Loucy (cell line): ENCODE measurements at regions not wholly inside any gene's neighbourhood (a gene's known extent, or its start where the extent isn't known, plus 50 kb on each side); places are given as distances from the start of the nearest gene placed in this dataset.

Experiments used
- H2AFZ ChIP-seq: fragments of 200-600 bp; sonication (generic); 2 replicates; pipeline ENCODE4 v1.6.0; 2016; ENCODE audit warnings: antibody characterized with exemption, mild to moderate bottlenecking, low read length, moderate library complexity
- H3F3A ChIP-seq: fragments of 200-600 bp; 2 replicates; pipeline ENCODE4 v1.6.0; 2016; ENCODE audit warnings: antibody characterized with exemption, low read depth, mild to moderate bottlenecking
- H3K27me3 ChIP-seq: fragments of 200-600 bp; sonication (generic); 2 replicates; pipeline ENCODE4 v1.6.1; 2014; ENCODE audit warnings: low read length, mild to moderate bottlenecking; ENCODE audit not compliant: insufficient read depth, poor library complexity, severe bottlenecking
- H3K36me3 ChIP-seq: fragments of 200-600 bp; sonication (generic); 2 replicates; pipeline ENCODE4 v1.6.1; 2016; ENCODE audit warnings: low read length; ENCODE audit not compliant: insufficient read depth
- H3K4me1 ChIP-seq: fragments of 200-600 bp; sonication (generic); 2 replicates; pipeline ENCODE4 v1.5.1; 2014; ENCODE audit warnings: low read length, mild to moderate bottlenecking; ENCODE audit not compliant: insufficient read depth, poor library complexity, severe bottlenecking
- H3K4me2 ChIP-seq: fragments of 200-600 bp; sonication (generic); 2 replicates; pipeline ENCODE4 v1.6.0; 2014; ENCODE audit warnings: antibody characterized with exemption, low read length, low read depth, mild to moderate bottlenecking; ENCODE audit not compliant: poor library complexity, severe bottlenecking
- H3K4me3 ChIP-seq: fragments of 200-600 bp; sonication (generic); 2 replicates; pipeline ENCODE4 v1.5.1; 2014; ENCODE audit warnings: low read length, mild to moderate bottlenecking, mixed read lengths; ENCODE audit not compliant: poor library complexity, severe bottlenecking
- H3K79me2 ChIP-seq: fragments of 200-600 bp; sonication (generic); 2 replicates; pipeline ENCODE4 v1.6.1; 2014; ENCODE audit warnings: low read length; ENCODE audit not compliant: insufficient read depth
- H3K9ac ChIP-seq: fragments of 200-600 bp; sonication (generic); 2 replicates; pipeline ENCODE4 v1.6.0; 2014; ENCODE audit warnings: mild to moderate bottlenecking, low read depth, low read length, moderate library complexity; ENCODE audit not compliant: poor library complexity, severe bottlenecking
- H3K9me2 ChIP-seq: fragments of 200-600 bp; sonication (generic); replicated peaks from 2 replicates; pipeline ENCODE4 v1.6.1; 2016; ENCODE audit warnings: low read depth, low read length, mixed read lengths
- H3K9me3 ChIP-seq: fragments of 200-600 bp; sonication (generic); 2 replicates; pipeline ENCODE4 v1.6.1; 2014; ENCODE audit warnings: mild to moderate bottlenecking, antibody characterized with exemption, low read length, low read depth; ENCODE audit not compliant: insufficient read depth
- H4K20me1 ChIP-seq: fragments of 200-600 bp; sonication (generic); 2 replicates; pipeline ENCODE4 v1.6.0; 2014; ENCODE audit warnings: antibody characterized with exemption, low read length, mild to moderate bottlenecking; ENCODE audit not compliant: insufficient read depth, poor library complexity, severe bottlenecking
- EZH2phosphoT487 ChIP-seq: fragments of 200-600 bp; IDR thresholded peaks from 2 replicates; pipeline ENCODE4 v1.6.1; 2018; ENCODE audit warnings: antibody characterized with exemption, mild to moderate bottlenecking, moderate library complexity, borderline replicate concordance
- TF ChIP-seq, protein P1 (sequence below): fragments of 200-600 bp; sonication (generic); conservative IDR thresholded peaks from 2 replicates; pipeline ENCODE4 v1.5.1; 2014; ENCODE audit warnings: mild to moderate bottlenecking, antibody characterized with exemption, low read length

DNA sequence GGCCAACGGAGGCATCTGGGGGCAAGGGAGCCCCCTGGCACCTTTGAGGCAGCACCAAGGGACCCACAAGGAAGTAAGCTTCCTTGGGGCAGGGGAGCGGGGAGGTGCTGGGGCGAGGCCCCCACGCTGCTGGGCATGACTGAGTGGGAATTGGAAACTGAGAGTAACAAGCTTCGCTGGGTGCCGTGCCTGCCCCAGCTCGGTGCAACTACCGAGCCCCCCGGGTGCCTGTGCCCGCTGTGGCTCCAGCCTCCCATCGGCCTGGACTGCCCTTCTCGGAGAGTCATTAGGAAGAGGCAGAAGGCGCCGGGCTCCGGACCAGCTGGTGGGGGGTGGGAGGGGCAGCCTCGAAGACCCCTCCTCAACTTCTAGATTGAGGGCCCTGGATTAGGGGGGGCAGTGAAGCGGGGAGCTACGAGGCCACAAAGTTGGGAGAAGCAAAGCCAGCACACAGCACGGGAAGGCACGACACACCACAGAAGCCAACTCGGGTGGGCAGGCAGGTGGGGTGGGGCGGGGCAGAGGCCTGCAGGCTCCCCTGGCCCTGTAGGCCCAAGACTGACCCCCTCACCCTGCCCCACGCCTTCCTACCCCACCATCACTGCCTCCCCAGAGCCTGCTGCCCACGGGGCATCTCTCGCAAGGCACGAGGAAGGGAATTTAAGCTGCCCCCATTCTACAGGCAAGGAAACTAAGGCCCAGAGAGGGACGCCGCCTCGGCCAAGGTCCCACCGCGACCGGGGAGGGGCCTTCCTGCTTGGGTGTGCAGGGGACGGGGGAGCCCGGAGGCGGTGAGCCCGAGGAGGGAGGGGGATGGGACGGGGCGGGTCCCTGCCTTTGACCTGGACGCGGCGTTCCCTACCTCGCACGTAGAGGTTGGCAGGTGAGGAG lies 83.2 kb downstream of the PTPRS start:
- H3K9me2 ChIP-seq, result no peaks in the 10 kb centered on the region
- no peaks in the 10 kb centered on the region for H3K4me1 ChIP-seq
- no peak overlapping the region for H3K4me3 ChIP-seq
- H3K4me2 ChIP-seq, result no peak overlapping the region
- H3K36me3 ChIP-seq, result no peaks in the 10 kb centered on the region
- H4K20me1 ChIP-seq, result no peaks in the 10 kb centered on the region
- no peaks in the 10 kb centered on the region for H3K79me2 ChIP-seq
- no peak for TF ChIP-seq EZH2phosphoT487
- TF ChIP-seq, protein P1, sequence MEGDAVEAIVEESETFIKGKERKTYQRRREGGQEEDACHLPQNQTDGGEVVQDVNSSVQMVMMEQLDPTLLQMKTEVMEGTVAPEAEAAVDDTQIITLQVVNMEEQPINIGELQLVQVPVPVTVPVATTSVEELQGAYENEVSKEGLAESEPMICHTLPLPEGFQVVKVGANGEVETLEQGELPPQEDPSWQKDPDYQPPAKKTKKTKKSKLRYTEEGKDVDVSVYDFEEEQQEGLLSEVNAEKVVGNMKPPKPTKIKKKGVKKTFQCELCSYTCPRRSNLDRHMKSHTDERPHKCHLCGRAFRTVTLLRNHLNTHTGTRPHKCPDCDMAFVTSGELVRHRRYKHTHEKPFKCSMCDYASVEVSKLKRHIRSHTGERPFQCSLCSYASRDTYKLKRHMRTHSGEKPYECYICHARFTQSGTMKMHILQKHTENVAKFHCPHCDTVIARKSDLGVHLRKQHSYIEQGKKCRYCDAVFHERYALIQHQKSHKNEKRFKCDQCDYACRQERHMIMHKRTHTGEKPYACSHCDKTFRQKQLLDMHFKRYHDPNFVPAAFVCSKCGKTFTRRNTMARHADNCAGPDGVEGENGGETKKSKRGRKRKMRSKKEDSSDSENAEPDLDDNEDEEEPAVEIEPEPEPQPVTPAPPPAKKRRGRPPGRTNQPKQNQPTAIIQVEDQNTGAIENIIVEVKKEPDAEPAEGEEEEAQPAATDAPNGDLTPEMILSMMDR, result no peak
- no peaks in the 10 kb centered on the region for H3F3A ChIP-seq
- H3K9ac ChIP-seq, result no peak overlapping the region
- H2AFZ ChIP-seq, result no peak overlapping the region
- no peaks in the 10 kb centered on the region; the same call in 1 of the 2 replicates for H3K9me3 ChIP-seq
- H3K27me3 ChIP-seq, result no peaks in the 10 kb centered on the region

DNA sequence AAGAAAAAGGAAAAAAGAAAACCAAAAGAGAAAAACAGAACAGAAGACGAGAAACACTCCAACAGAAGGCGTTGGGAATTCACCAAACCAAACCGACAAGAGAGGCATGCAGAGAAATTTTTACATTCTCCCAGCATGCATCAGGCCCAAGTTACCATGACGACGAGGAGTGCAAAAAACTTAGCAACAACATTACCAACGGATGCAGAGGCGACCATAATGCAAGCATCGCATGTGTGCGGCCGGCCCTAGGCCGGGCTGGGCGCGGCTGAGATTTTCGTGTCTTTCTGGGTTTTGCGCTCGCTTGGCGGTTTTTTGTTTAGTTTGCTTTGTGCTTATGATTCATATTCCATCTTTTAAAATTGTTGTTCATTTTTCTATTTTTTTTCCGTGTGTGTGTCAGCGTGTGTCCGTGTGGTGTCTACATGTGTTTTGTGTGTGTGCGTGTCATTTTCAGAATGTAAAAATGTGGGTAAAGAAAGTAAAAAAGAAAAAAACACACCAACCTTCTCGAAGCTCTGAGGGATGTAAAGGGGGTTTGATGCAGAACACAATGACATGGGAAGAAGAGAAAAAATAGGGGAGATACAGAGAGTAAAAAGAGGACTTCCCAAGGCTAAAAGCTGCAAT lies 84.9 kb downstream of the PTPRS start:
- H3K4me2 ChIP-seq, result no peak overlapping the region
- TF ChIP-seq EZH2phosphoT487, result no peak
- TF ChIP-seq, protein P1, result no peak

DNA sequence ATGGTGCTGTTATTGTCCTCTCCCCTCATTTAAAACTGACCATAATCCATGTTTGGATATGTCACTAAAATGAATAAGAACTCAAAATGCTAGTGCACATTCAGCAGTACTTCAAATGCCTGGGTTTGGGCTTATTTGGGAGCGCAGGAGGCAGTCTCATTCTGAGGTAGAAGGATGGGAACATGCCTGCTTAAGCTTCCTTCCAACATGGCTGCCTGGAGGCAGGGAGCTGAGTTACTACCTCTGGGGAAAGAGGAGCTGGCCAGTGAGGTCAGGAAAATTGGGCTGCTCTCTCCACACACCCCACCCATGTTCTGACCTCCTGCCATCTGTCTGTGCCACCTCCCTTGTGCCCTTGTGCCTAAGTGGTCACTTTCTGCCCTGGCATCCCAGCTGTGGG lies 85.7 kb downstream of the PTPRS start:
- Histone ChIP-seq H3K9ac (no peak overlapping the region), H3F3A (no peaks in the 10 kb centered on the region), H2AFZ (no peak overlapping the region), H3K4me3 (no peak overlapping the region), H3K9me2 (no peaks in the 10 kb centered on the region), H3K36me3 (no peaks in the 10 kb centered on the region), H3K27me3 (no peaks in the 10 kb centered on the region), H3K79me2 (no peaks in the 10 kb centered on the region), H4K20me1 (no peaks in the 10 kb centered on the region), H3K9me3 (no peaks in the 10 kb centered on the region; the same call in 1 of the 2 replicates), H3K4me1 (no peaks in the 10 kb centered on the region), H3K4me2 (no peak overlapping the region)
- TF ChIP-seq EZH2phosphoT487, result no peak
- TF ChIP-seq, protein P1, result no peak

More for the DNA sequence above, 84.9 kb downstream of the PTPRS start:
- Histone ChIP-seq H3K4me1 (no peaks in the 10 kb centered on the region), H2AFZ (no peak overlapping the region), H3K36me3 (no peaks in the 10 kb centered on the region), H3K9ac (no peak overlapping the region), H3F3A (no peaks in the 10 kb centered on the region), H3K79me2 (no peaks in the 10 kb centered on the region), H3K4me3 (no peak overlapping the region), H3K9me3 (no peaks in the 10 kb centered on the region; the same call in 1 of the 2 replicates), H4K20me1 (no peaks in the 10 kb centered on the region), H3K9me2 (no peaks in the 10 kb centered on the region), H3K27me3 (no peaks in the 10 kb centered on the region)
